Activated naive CD4-positive, alpha-beta T cell treated with anti-CD3 and anti-CD28 coated beads for 36 hours (primary cell): ENCODE measurements at regions not wholly inside any gene's neighbourhood (a gene's known extent, or its start where the extent isn't known, plus 50 kb on each side); places are given as distances from the start of the nearest gene placed in this dataset.

Source experiments
- CTCF ChIA-PET: fragments of 350-600 bp; sonication (Branson Sonifier 250); formaldehyde crosslinking; loops from one replicate; lab custom pipeline; 2021; ENCODE audit warnings: antibody characterized with exemption; lab: Charles Lee
- DNase-seq: peaks from one replicate; pipeline ENCODE4 v3.0.0-alpha.2; 2020
- H3K27ac Mint-ChIP-seq: one replicate; pipeline ENCODE4 v1.8.0; 2021; ENCODE audit warnings: mild to moderate bottlenecking, mixed read lengths
- H3K27me3 Mint-ChIP-seq: one replicate; pipeline ENCODE4 v1.8.0; 2021; ENCODE audit warnings: low read depth, mixed read lengths
- H3K36me3 Mint-ChIP-seq: one replicate; pipeline ENCODE4 v1.8.0; 2021; ENCODE audit warnings: low read depth, mixed read lengths
- H3K4me1 Mint-ChIP-seq: one replicate; pipeline ENCODE4 v1.8.0; 2021; ENCODE audit warnings: low read depth, mixed read lengths
- H3K4me3 Mint-ChIP-seq: one replicate; pipeline ENCODE4 v1.8.0; 2021; ENCODE audit warnings: mild to moderate bottlenecking, moderate library complexity, mixed read lengths
- H3K9me3 Mint-ChIP-seq: one replicate; pipeline ENCODE4 v1.8.0; 2021; ENCODE audit warnings: mixed read lengths
- intact Hi-C: fragments of 100-400 bp; cut with micrococcal nuclease; formaldehyde crosslinking; loops from one replicate; pipeline ENCODE4 v1.15.1; 2023

GRCh38 chr6:159099961-159100360, 55.2 kb upstream of the TAGAP start:
- intact Hi-C loops, result loop anchor here (2.0 kb wide), 1 partner anchor 451 kb away; no protein-coding TSS in a partner anchor
- Mint-ChIP-seq H3K27me3 (no peaks in the 10 kb centered on the region), H3K27ac (peak overlapping the region; percentile 80), H3K9me3 (no peaks in the 10 kb centered on the region), H3K4me1 (peaks cover 94% of the 10 kb centered on the region), H3K4me3 (peak overlapping the region; percentile 38), H3K36me3 (peaks cover 3% of the 10 kb centered on the region)
- no peak for DNase-seq
- CTCF ChIA-PET, result interaction anchor here (0.6 to 6.5 kb wide), 6 partner anchors 24 to 506 kb away, joined by 3 to 113 read pairs (median 6); partner anchors contain the start of gene TAGAP

DNA sequence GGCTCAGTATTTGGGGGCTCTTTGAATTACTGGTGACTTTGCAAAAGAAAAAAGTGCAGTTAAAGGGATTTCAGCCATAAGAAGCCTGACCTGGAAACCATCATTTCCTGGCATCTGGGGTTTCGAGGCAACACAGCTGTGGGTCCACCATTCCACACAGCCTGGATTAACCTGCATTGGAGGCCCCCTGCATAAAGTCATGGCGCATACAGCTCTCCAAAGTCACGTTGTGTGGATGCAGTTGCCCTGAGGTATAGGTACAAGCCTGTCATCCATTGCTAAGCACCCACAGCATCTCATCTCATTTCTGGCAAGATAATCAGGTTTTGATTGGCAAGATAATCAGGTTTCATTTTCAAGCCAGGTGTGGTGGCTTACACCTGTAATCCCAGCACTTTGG, 54.5 kb upstream of the TAGAP start:
- Mint-ChIP-seq H3K27me3 (no peaks in the 10 kb centered on the region), H3K27ac (peak overlapping the region; percentile 95), H3K36me3 (peaks cover 5% of the 10 kb centered on the region), H3K4me1 (peaks cover 94% of the 10 kb centered on the region), H3K9me3 (no peaks in the 10 kb centered on the region), H3K4me3 (peak overlapping the region; percentile 63)
- intact Hi-C loops, result loop anchor here (2.0 kb wide), 1 partner anchor 450 kb away; no protein-coding TSS in a partner anchor
- no peak for DNase-seq
- CTCF ChIA-PET, result interaction anchor here (0.6 to 6.5 kb wide), 7 partner anchors 23 to 507 kb away, joined by 3 to 113 read pairs (median 6); partner anchors contain the start of gene TAGAP

- intact Hi-C loops, result loop anchor here (1.0 to 2.0 kb wide), 6 partner anchors 8 to 450 kb away; no protein-coding TSS in a partner anchor
- peak overlapping the region; percentile 63 for H3K4me3 Mint-ChIP-seq
- H3K27ac Mint-ChIP-seq, result peak overlapping the region; percentile 95
- DNase-seq, result peak; percentile 87
- no peaks in the 10 kb centered on the region for H3K9me3 Mint-ChIP-seq
- peaks cover 6% of the 10 kb centered on the region for H3K36me3 Mint-ChIP-seq
- CTCF ChIA-PET, result interaction anchor here (0.8 to 3.9 kb wide), 5 partner anchors 16 to 90 kb away, joined by 3 to 37 read pairs (median 5); partner anchors contain the start of gene TAGAP
- H3K27me3 Mint-ChIP-seq, result no peaks in the 10 kb centered on the region
- peaks cover 94% of the 10 kb centered on the region for H3K4me1 Mint-ChIP-seq
Observed at GRCh38 chr6:159098636-159099106, 53.9 kb upstream of the TAGAP start.

DNA sequence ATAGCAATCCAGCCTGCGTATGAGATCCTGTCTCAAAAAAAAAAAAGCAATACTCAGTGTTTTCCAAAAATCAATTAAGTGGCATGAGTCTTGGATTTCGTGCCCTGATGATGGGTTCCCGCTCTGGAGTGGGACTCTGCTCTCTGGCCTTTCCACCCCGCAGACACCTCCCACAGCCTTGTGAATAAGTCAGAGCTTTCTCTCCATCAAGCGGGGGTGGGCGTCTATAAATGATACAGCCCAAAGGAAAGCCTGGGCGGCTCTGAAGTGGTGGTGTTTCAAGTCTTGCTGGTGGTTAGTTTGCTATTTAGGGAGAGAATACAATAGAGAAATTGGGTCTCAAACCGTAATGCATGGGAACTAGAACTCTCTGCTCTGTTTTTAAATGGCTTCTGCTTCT, 52.5 kb upstream of the TAGAP start:
- H3K9me3 Mint-ChIP-seq, result no peaks in the 10 kb centered on the region
- intact Hi-C loops, result no loop called here
- no peaks in the 10 kb centered on the region for H3K27me3 Mint-ChIP-seq
- H3K4me3 Mint-ChIP-seq, result peak overlapping the region; percentile 28
- H3K36me3 Mint-ChIP-seq, result peaks cover 6% of the 10 kb centered on the region
- peaks cover 89% of the 10 kb centered on the region for H3K4me1 Mint-ChIP-seq
- DNase-seq, result peak; percentile 69
- CTCF ChIA-PET, result interaction anchor here (0.6 to 3.9 kb wide), 8 partner anchors 13 to 201 kb away, joined by 3 to 37 read pairs (median 6); partner anchors contain the start of genes RSPH3 and TAGAP
- H3K27ac Mint-ChIP-seq, result peak overlapping the region; percentile 95

DNA sequence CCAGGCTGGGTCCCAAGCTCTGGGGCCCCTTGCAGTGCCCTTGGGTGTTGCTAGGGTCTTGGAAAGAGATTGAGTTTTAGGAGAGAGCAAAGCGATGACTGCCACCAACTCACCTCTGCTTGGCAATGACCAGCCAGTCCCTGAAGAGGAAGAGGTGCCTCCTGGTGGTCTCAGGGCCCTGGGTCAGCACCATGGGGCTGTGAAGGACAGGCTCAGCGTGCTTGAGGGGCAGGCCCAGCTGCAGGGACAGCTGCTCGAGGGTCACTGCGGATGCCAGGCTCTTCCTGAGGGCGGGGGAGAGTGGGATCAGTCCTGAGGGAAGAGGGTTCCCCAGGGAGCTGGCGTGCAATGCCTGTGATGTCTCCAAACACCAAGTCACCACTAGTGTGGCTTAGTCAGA, 50.8 kb upstream of the TAGAP start:
- no peak overlapping the region for H3K4me3 Mint-ChIP-seq
- peaks cover 6% of the 10 kb centered on the region for H3K36me3 Mint-ChIP-seq
- H3K27me3 Mint-ChIP-seq, result no peaks in the 10 kb centered on the region
- no peak for DNase-seq
- intact Hi-C loops, result no loop called here
- no peaks in the 10 kb centered on the region for H3K9me3 Mint-ChIP-seq
- CTCF ChIA-PET, result interaction anchor here (0.7 to 3.9 kb wide), 8 partner anchors 9 to 104 kb away, joined by 3 to 37 read pairs (median 6); partner anchors contain the start of genes RSPH3 and TAGAP
- peak overlapping the region; percentile 99 for H3K27ac Mint-ChIP-seq
- peaks cover 86% of the 10 kb centered on the region for H3K4me1 Mint-ChIP-seq

- CTCF ChIA-PET, result interaction anchor here (0.7 to 3.8 kb wide), 12 partner anchors 10 to 103 kb away, joined by 3 to 33 read pairs (median 6); partner anchors contain the start of gene TAGAP
- Mint-ChIP-seq H3K27me3 (no peaks in the 10 kb centered on the region), H3K4me1 (peaks cover 85% of the 10 kb centered on the region), H3K9me3 (no peaks in the 10 kb centered on the region), H3K36me3 (peaks cover 5% of the 10 kb centered on the region), H3K4me3 (peak overlapping the region; percentile 88), H3K27ac (peak overlapping the region; percentile 99)
- intact Hi-C loops, result loop anchor here (1.0 kb wide), 2 partner anchors 35 to 49 kb away; no protein-coding TSS in a partner anchor
- DNase-seq, result peak; percentile 92
Observed at GRCh38 chr6:159094444-159095252, 49.9 kb upstream of the TAGAP start.
